Hepatocyte (in vitro differentiated cells): ENCODE measurements at regions not wholly inside any gene's neighbourhood (a gene's known extent, or its start where the extent isn't known, plus 50 kb on each side); places are given as distances from the start of the nearest gene placed in this dataset.

Experiments used
- EZH2 ChIP-seq: fragments of 200-600 bp; sonication (generic); IDR thresholded peaks from 2 replicates; pipeline ENCODE4 v1.6.1; 2016; ENCODE audit warnings: antibody characterized with exemption, mild to moderate bottlenecking, borderline replicate concordance
- EZH2phosphoT487 ChIP-seq: fragments of 200-600 bp; sonication (generic); IDR thresholded peaks from one replicate; pipeline ENCODE4 v1.6.1; 2018; ENCODE audit warnings: antibody characterized with exemption, mild to moderate bottlenecking, low read depth, moderate library complexity; ENCODE audit not compliant: unreplicated experiment, severe bottlenecking
- TF ChIP-seq, protein P1 (sequence below): fragments of 200-600 bp; sonication (generic); IDR thresholded peaks from 2 replicates; pipeline ENCODE4 v1.5.1; 2016; ENCODE audit warnings: antibody characterized with exemption, mild to moderate bottlenecking; ENCODE audit not compliant: poor library complexity

DNA sequence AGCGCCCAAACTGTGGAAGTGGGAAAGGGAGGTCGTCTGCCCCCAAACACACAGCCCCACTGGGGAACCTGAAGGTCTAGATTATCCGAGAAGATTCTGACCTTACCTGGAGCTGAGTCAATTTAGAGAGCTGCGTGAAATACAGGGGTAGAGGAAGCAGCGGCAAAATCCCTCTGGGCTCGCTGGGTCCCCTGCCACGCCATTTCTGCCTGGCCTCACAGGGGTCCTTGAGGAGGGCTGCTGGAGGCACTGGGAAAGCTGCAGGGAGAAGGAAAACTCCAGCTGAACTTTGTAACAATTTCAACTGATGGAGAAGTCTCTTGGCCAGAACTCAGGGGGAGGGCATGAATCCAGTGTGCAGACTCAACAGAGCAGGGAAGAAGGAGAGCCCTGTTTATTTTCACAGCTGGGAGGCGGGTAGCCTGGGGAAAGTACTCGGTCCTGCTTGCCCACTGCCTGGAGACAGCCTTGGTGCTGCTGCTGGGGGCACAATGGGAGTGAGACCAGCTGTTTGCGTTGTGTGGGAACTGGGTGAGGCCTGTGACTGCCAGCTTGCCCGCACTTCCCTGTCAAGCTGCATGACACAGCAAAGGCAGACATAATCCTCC lies 93.2 kb upstream of the MAPK10 start:
- TF ChIP-seq, protein P1, sequence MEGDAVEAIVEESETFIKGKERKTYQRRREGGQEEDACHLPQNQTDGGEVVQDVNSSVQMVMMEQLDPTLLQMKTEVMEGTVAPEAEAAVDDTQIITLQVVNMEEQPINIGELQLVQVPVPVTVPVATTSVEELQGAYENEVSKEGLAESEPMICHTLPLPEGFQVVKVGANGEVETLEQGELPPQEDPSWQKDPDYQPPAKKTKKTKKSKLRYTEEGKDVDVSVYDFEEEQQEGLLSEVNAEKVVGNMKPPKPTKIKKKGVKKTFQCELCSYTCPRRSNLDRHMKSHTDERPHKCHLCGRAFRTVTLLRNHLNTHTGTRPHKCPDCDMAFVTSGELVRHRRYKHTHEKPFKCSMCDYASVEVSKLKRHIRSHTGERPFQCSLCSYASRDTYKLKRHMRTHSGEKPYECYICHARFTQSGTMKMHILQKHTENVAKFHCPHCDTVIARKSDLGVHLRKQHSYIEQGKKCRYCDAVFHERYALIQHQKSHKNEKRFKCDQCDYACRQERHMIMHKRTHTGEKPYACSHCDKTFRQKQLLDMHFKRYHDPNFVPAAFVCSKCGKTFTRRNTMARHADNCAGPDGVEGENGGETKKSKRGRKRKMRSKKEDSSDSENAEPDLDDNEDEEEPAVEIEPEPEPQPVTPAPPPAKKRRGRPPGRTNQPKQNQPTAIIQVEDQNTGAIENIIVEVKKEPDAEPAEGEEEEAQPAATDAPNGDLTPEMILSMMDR, result no peak
- TF ChIP-seq EZH2phosphoT487 (no peak), EZH2 (no peak)
